Astrocyte of the cerebellum (primary cell): ENCODE measurements at regions not wholly inside any gene's neighbourhood (a gene's known extent, or its start where the extent isn't known, plus 50 kb on each side); places are given as distances from the start of the nearest gene placed in this dataset.

Experiments used
- DNase-seq: peaks from one replicate; pipeline ENCODE4 v3.0.0-alpha.2; 2011; ENCODE audit warnings: low read depth
- H3K4me3 ChIP-seq: 2 replicates; pipeline ENCODE4 v1.5.1; 2011; ENCODE audit warnings: mild to moderate bottlenecking, low read depth, low read length, moderate library complexity
- in situ Hi-C: cut with HindIII; loops from 2 replicates; pipeline ENCODE4 v1.10.0; 2017; ENCODE audit warnings: low sequenced_read_pairs
- TF ChIP-seq, protein P1 (sequence below): IDR thresholded peaks from 2 replicates; pipeline ENCODE4 v1.5.1; 2012; ENCODE audit warnings: low read length, low read depth, moderate library complexity, mild to moderate bottlenecking; ENCODE audit errors: missing control alignments

GRCh38 chrX:567891-568290 is 62.7 kb upstream of the SHOX start:
- in situ Hi-C loops = no loop called here
- DNase-seq = no peak
- TF ChIP-seq, protein P1, sequence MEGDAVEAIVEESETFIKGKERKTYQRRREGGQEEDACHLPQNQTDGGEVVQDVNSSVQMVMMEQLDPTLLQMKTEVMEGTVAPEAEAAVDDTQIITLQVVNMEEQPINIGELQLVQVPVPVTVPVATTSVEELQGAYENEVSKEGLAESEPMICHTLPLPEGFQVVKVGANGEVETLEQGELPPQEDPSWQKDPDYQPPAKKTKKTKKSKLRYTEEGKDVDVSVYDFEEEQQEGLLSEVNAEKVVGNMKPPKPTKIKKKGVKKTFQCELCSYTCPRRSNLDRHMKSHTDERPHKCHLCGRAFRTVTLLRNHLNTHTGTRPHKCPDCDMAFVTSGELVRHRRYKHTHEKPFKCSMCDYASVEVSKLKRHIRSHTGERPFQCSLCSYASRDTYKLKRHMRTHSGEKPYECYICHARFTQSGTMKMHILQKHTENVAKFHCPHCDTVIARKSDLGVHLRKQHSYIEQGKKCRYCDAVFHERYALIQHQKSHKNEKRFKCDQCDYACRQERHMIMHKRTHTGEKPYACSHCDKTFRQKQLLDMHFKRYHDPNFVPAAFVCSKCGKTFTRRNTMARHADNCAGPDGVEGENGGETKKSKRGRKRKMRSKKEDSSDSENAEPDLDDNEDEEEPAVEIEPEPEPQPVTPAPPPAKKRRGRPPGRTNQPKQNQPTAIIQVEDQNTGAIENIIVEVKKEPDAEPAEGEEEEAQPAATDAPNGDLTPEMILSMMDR = no peak

GRCh38 chrX:568311-568710 is 62.3 kb upstream of the SHOX start:
- in situ Hi-C loops = no loop called here
- H3K4me3 ChIP-seq = no peak overlapping the region
- TF ChIP-seq, protein P1 = no peak
- DNase-seq = no peak

More at GRCh38 chrX:567891-568290, 62.7 kb upstream of the SHOX start:
- no peak overlapping the region for H3K4me3 ChIP-seq

- DNase-seq = no peak
- TF ChIP-seq, protein P1 = no peak
- in situ Hi-C loops = no loop called here
- H3K4me3 ChIP-seq = no peak overlapping the region
Measured at GRCh38 chrX:572538-573124, 58.0 kb upstream of the SHOX start.

DNA sequence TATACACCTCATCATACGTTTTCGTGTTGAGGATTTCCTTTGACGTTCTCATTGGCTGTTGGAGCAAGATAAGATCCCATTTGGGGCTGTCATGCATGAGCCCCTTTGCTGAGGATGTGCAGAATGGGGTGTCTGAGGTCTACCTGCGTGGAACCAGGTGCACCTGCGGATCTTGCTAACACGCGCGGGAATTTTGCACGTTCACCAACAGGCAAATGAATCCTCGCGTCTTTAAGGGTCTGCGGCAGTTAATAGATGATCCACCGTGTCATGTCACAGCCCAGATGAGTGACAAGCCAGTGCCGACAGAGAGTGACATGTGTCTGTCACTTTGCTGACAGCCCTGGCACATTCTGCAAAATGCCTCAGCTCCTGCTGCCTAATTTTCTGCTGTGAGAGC is 56.3 kb upstream of the SHOX start:
- in situ Hi-C loops = no loop called here
- no peak overlapping the region for H3K4me3 ChIP-seq
- TF ChIP-seq, protein P1 = no peak
- no peak for DNase-seq

- no peak for DNase-seq
- TF ChIP-seq, protein P1 = no peak
- in situ Hi-C loops = no loop called here
- H3K4me3 ChIP-seq = no peak overlapping the region
Measured at GRCh38 chrX:574830-575229, 55.8 kb upstream of the SHOX start.

GRCh38 chrX:576904-577560 is 53.6 kb upstream of the SHOX start:
- DNase-seq = no peak
- in situ Hi-C loops = no loop called here
- no peak overlapping the region for H3K4me3 ChIP-seq
- TF ChIP-seq, protein P1 = no peak

DNA sequence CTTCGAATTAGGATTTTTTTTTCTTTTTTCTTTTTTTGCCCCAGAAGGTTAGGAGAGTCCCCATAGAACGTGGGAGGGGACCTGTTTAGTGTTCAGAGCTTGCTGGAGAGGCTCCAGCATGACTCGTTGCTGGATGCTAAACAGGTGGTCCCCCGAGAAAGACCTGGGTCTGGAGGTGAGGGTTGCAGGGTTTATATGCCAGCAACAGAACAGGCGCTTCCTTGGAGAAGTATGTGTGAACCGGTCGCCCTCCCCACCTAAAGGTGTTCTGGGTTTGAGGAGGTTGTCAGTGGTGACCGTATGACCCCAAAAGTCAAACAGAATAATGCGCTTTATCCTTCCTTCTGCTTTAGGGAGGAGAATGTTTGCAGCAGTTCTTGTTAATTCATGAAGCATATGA is 52.1 kb upstream of the SHOX start:
- no peak for DNase-seq
- in situ Hi-C loops = no loop called here
- TF ChIP-seq, protein P1 = no peak
- no peak overlapping the region for H3K4me3 ChIP-seq
